ENCODE measurements at regions not wholly inside any gene's neighbourhood (a gene's known extent, or its start where the extent isn't known, plus 50 kb on each side); places are given as distances from the start of the nearest gene placed in this dataset.
A peak's percentile ranks its signal among the peaks of the same experiment; 100 is the strongest.

- 0 out of 7 replicates have a peak overlapping the region, but pooled peaks of 1 of the 3 experiments have one; percentile 4 for H3K27ac Mint-ChIP-seq
Measured at GRCh38 chr6:88263591-88263990, 97.4 kb upstream of the CNR1 start.

More at GRCh38 chr6:88263591-88263990, 97.4 kb upstream of the CNR1 start:
- Histone ChIP-seq H3K56ac (ENCODE audit: insufficient read length, low read depth, low read length) (no peak overlapping the region), H3K23ac (ENCODE audit: insufficient read length, low read depth, low read length) (no peak overlapping the region), H2BK12ac (ENCODE audit: insufficient read length, low read depth, low read length) (no peak overlapping the region), H4K91ac (ENCODE audit: insufficient read length, low read depth, low read length) (no peak overlapping the region), H3K27me3 (ENCODE audit: insufficient read depth, low read length) (no peaks in the 10 kb centered on the region), H3K4me1 (ENCODE audit: insufficient read depth, low read length) (no peaks in the 10 kb centered on the region), H2AFZ (ENCODE audit: low read length) (no peak overlapping the region), H2BK15ac (ENCODE audit: low read depth, low read length) (no peak overlapping the region), H3K14ac (ENCODE audit: insufficient read depth, low read length) (no peak overlapping the region), H3K4me2 (ENCODE audit: insufficient read depth, insufficient read length, low read length) (no peak overlapping the region), H3K9ac (ENCODE audit: extremely low read depth, insufficient read length, low read length) (no peak overlapping the region), H4K5ac (ENCODE audit: insufficient read length, low read depth, low read length) (no peak overlapping the region), H2BK5ac (ENCODE audit: insufficient read length, low read length) (no peak overlapping the region), H3T11ph (ENCODE audit: low read length) (no peak overlapping the region), H3K18ac (ENCODE audit: insufficient read length, low read depth, low read length) (no peak overlapping the region), H3K23me2 (ENCODE audit: insufficient read length, low read depth, low read length, poor library complexity, severe bottlenecking) (no peaks in the 10 kb centered on the region), H2BK120ac (ENCODE audit: low read depth, low read length, poor library complexity, severe bottlenecking) (no peak overlapping the region), H3K27ac (ENCODE audit: insufficient read length, low read depth, low read length) (no peak overlapping the region), H3K79me2 (ENCODE audit: insufficient read depth, low read length) (no peaks in the 10 kb centered on the region), H4K20me1 (ENCODE audit: control insufficient read depth, insufficient read depth, insufficient read length) (no peaks in the 10 kb centered on the region), H3K79me1 (ENCODE audit: insufficient read depth, low read depth, low read length, poor library complexity, severe bottlenecking) (no peaks in the 10 kb centered on the region), H4K8ac (replicated peaks; ENCODE audit: insufficient read length, low read depth, low read length) (no peak overlapping the region), H2BK20ac (ENCODE audit: low read depth, low read length, poor library complexity, severe bottlenecking) (no peak overlapping the region), H3K9me3 (ENCODE audit: control insufficient read depth, low read depth, low read length) (no peaks in the 10 kb centered on the region), H2AK5ac (ENCODE audit: insufficient read length, low read length) (no peak overlapping the region), H3K4ac (ENCODE audit: low read depth, low read length) (no peak overlapping the region)
- no peaks in the 10 kb centered on the region for H3K27me3 Mint-ChIP-seq (ENCODE audit: low read depth)
- WGBS (ENCODE audit: extremely low coverage, insufficient read length, low lambda C conversion rate) = no CpG with 5 or more reads among the region's 3 CpGs
- DNase-seq = peak; percentile 53
- H3K4me3 Mint-ChIP-seq = no peak overlapping the region
- no peaks in the 10 kb centered on the region for H3K9me3 Mint-ChIP-seq
- peaks cover 5 to 7% of the 10 kb centered on the region in 2 experiments; a peak in 3 of 4 replicates for H3K4me1 Mint-ChIP-seq
- H3K36me3 Mint-ChIP-seq (ENCODE audit: insufficient read depth in 1 of 3, low read depth in 3 of 3) = no peaks in the 10 kb centered on the region
- TF ChIP-seq CTCF (conservative IDR thresholded peaks at IDR 0.05) = no peak

Data from H9 (cell line).